ENCODE measurements at regions not wholly inside any gene's neighbourhood (a gene's known extent, or its start where the extent isn't known, plus 50 kb on each side); places are given as distances from the start of the nearest gene placed in this dataset.

- POLR2A ChIA-PET (ENCODE audit: unreplicated experiment) = no interaction called here
Measured at GRCh38 chr7:67917437-67917755, 920.8 kb downstream of the TYW1 start.

More at GRCh38 chr7:67917437-67917755, 920.8 kb downstream of the TYW1 start:
- no peak overlapping the region for H3K4me2 ChIP-seq (ENCODE audit: low read depth, low read length)
- no peak overlapping the region for H2BK120ac ChIP-seq (ENCODE audit: low read depth, low read length)
- no peak overlapping the region for H3K9ac ChIP-seq (ENCODE audit: low read depth, low read length)
- no peak overlapping the region for H2BK5ac ChIP-seq (ENCODE audit: low read depth, low read length, poor library complexity, severe bottlenecking)
- no peak overlapping the region for H4K91ac ChIP-seq (ENCODE audit: insufficient read depth, low read depth, low read length)
- CTCF ChIA-PET = interaction anchor here (1.2 kb wide), 1 partner anchor 20 kb away, joined by 3 read pairs; no protein-coding TSS in a partner anchor
- peaks cover 5% of the 10 kb centered on the region for H3K9me3 ChIP-seq (ENCODE audit: control insufficient read depth, insufficient read depth, low read length)
- no peak overlapping the region for H2BK20ac ChIP-seq (ENCODE audit: low read depth, low read length)
- no peak overlapping the region for H3K14ac ChIP-seq (replicated peaks; ENCODE audit: low read depth, low read length)
- H3K36me3 ChIP-seq (ENCODE audit: control insufficient read depth, insufficient read depth, low read length) = no peaks in the 10 kb centered on the region
- no peak overlapping the region for H3K4me3 ChIP-seq (ENCODE audit: insufficient read depth, low read depth, low read length)
- H3K56ac ChIP-seq (ENCODE audit: extremely low read depth, insufficient read depth, low read length) = no peak overlapping the region
- no peaks in the 10 kb centered on the region for H3K9me1 ChIP-seq (ENCODE audit: insufficient read depth, low read length)
- no peaks in the 10 kb centered on the region for H3K27me3 ChIP-seq (ENCODE audit: control insufficient read depth, insufficient read depth, low read length)
- no peak overlapping the region for H2AK9ac ChIP-seq (replicated peaks; ENCODE audit: low read depth, low read length, poor library complexity)
- no peaks in the 10 kb centered on the region for H3K79me1 ChIP-seq (ENCODE audit: low read depth in 1 of 2, low read length in 2 of 2)
- TF ChIP-seq RFX5 (IDR thresholded peaks at IDR 0.05; ENCODE audit: low read depth, low read length) = no peak
- TF ChIP-seq USF2 (IDR thresholded peaks at IDR 0.05; ENCODE audit: low read depth, low read length) = no peak
- no peak for TF ChIP-seq MAFK (IDR thresholded peaks at IDR 0.05; ENCODE audit: low read depth, low read length)
- TF ChIP-seq MAZ (IDR thresholded peaks at IDR 0.05; ENCODE audit: borderline replicate concordance, low read depth, low read length) = no peak
- TF ChIP-seq RAD21 (IDR thresholded peaks at IDR 0.05; ENCODE audit: low read length) = no peak
- TF ChIP-seq CHD1 (IDR thresholded peaks at IDR 0.05; ENCODE audit: low read depth, low read length) = no peak
- TF ChIP-seq RCOR1 (IDR thresholded peaks at IDR 0.05; ENCODE audit: insufficient replicate concordance, low read length) = no peak
- TF ChIP-seq MXI1 (IDR thresholded peaks at IDR 0.05; ENCODE audit: borderline replicate concordance, low read depth, low read length) = no peak
- TF ChIP-seq NFE2L2 (IDR thresholded peaks at IDR 0.05; ENCODE audit: low read depth, low read length) = no peak
- no peak for TF ChIP-seq BHLHE40 (IDR thresholded peaks at IDR 0.05; ENCODE audit: low read depth, low read length)
- no peak for TF ChIP-seq ELK1 (IDR thresholded peaks at IDR 0.05; ENCODE audit: borderline replicate concordance, low read depth, low read length)
- TF ChIP-seq SMC3 (IDR thresholded peaks at IDR 0.05; ENCODE audit: low read depth, low read length) = no peak
- no TSS peak for BruUV-seq (replicated peaks)
- DNase-seq (no peak), ATAC-seq (ENCODE audit: low read depth) (no peak)
- no peak overlapping the region for H2AK5ac ChIP-seq (ENCODE audit: low read depth, low read length)
- no peaks in the 10 kb centered on the region for H4K20me1 ChIP-seq (ENCODE audit: insufficient read depth, low read length)
- in situ Hi-C loops (cut with MboI; ENCODE audit: low sequenced_read_pairs) (no loop called here), intact Hi-C loops (cut with micrococcal nuclease) (no loop called here), dilution Hi-C loops (cut with HindIII; ENCODE audit: low sequenced_read_pairs, unreplicated experiment) (no loop called here)
- WGBS, 2 experiments (ENCODE audit: extremely low coverage in 2 of 2, insufficient read length in 1 of 2) = no CpG with 5 or more reads among the region's 3 CpGs
- H3K4ac ChIP-seq (ENCODE audit: low read depth, low read length) = no peak overlapping the region
- no peak overlapping the region for H3K27ac ChIP-seq (ENCODE audit: insufficient read depth, low read length)
- H2AFZ ChIP-seq (replicated peaks; ENCODE audit: low read length, poor library complexity) = no peak overlapping the region
- no peak overlapping the region for H3K18ac ChIP-seq (ENCODE audit: low read depth, low read length)
- no peak overlapping the region for H3K23ac ChIP-seq (ENCODE audit: low read depth, low read length)
- no peak overlapping the region for H4K8ac ChIP-seq (ENCODE audit: low read depth in 2 of 2, low read length in 2 of 2)
- H4K5ac ChIP-seq (ENCODE audit: low read depth, low read length) = no peak overlapping the region
- H3K4me1 ChIP-seq (ENCODE audit: control insufficient read depth, insufficient read depth, low read length) = no peaks in the 10 kb centered on the region
- no peak overlapping the region for H2BK15ac ChIP-seq (ENCODE audit: low read depth, low read length)

Measured in IMR-90 (cell line).